DOHH2 (cell line): ENCODE measurements at regions not wholly inside any gene's neighbourhood (a gene's known extent, or its start where the extent isn't known, plus 50 kb on each side); places are given as distances from the start of the nearest gene placed in this dataset.

ENCODE experiments used
- H3F3A ChIP-seq: fragments of 200-600 bp; sonication (generic), shearing (Covaris generic); 2 replicates; pipeline ENCODE4 v1.6.0; 2016; ENCODE audit warnings: antibody characterized with exemption, mild to moderate bottlenecking; ENCODE audit not compliant: control insufficient read depth, insufficient read depth
- H3K27ac ChIP-seq: fragments of 200-600 bp; sonication (generic); 2 replicates; pipeline ENCODE4 v1.5.1; 2014; ENCODE audit warnings: low read depth, mild to moderate bottlenecking, low read length, moderate library complexity
- H3K27me3 ChIP-seq: fragments of 200-600 bp; sonication (generic); 2 replicates; pipeline ENCODE4 v1.6.1; 2014; ENCODE audit warnings: mild to moderate bottlenecking, low read length, mixed read lengths; ENCODE audit not compliant: control insufficient read depth
- H3K36me3 ChIP-seq: fragments of 200-600 bp; sonication (generic); 2 replicates; pipeline ENCODE4 v1.6.1; 2014; ENCODE audit warnings: mild to moderate bottlenecking, low read length, moderate library complexity, mixed read lengths; ENCODE audit not compliant: control insufficient read depth
- H3K4me1 ChIP-seq: fragments of 200-600 bp; sonication (generic); 2 replicates; pipeline ENCODE4 v1.6.1; 2014; ENCODE audit warnings: mild to moderate bottlenecking, low read length, mixed read lengths; ENCODE audit not compliant: control insufficient read depth
- H3K4me2 ChIP-seq: fragments of 200-600 bp; sonication (generic); 2 replicates; pipeline ENCODE4 v1.6.0; 2014; ENCODE audit warnings: mild to moderate bottlenecking, low read length, moderate library complexity
- H3K4me3 ChIP-seq: fragments of 200-600 bp; sonication (generic); 2 replicates; pipeline ENCODE4 v1.5.1; 2014; ENCODE audit warnings: mild to moderate bottlenecking, low read length, mixed read lengths
- H3K79me2 ChIP-seq: fragments of 200-600 bp; sonication (generic); 2 replicates; pipeline ENCODE4 v1.6.1; 2014; ENCODE audit warnings: mild to moderate bottlenecking, low read length, mixed read lengths; ENCODE audit not compliant: control insufficient read depth
- H3K9me2 ChIP-seq: fragments of 200-600 bp; sonication (generic); replicated peaks from 2 replicates; pipeline ENCODE4 v1.6.1; 2014; ENCODE audit warnings: mild to moderate bottlenecking, low read length, mixed read lengths; ENCODE audit not compliant: control insufficient read depth
- H3K9me3 ChIP-seq: fragments of 200-600 bp; sonication (generic); 2 replicates; pipeline ENCODE4 v1.6.1; 2014; ENCODE audit warnings: antibody characterized with exemption, low read length, mixed read lengths; ENCODE audit not compliant: control insufficient read depth, insufficient read depth
- H4K20me1 ChIP-seq: fragments of 200-600 bp; sonication (generic); 2 replicates; pipeline ENCODE4 v1.6.0; 2014; ENCODE audit warnings: low read depth, mild to moderate bottlenecking, antibody characterized with exemption, low read length, moderate library complexity; ENCODE audit not compliant: control insufficient read depth, insufficient read depth
- EZH2phosphoT487 ChIP-seq: fragments of 200-600 bp; sonication (generic); IDR thresholded peaks from 2 replicates; pipeline ENCODE4 v1.6.1; 2017; ENCODE audit warnings: borderline replicate concordance, mild to moderate bottlenecking, antibody characterized with exemption, low read length, moderate library complexity, mixed read lengths
- TF ChIP-seq, protein P1 (sequence below): fragments of 200-600 bp; sonication (generic); IDR thresholded peaks from one replicate; pipeline ENCODE4 v1.5.1; 2014; ENCODE audit warnings: antibody characterized with exemption, mild to moderate bottlenecking, low read depth, low read length; ENCODE audit not compliant: poor library complexity, severe bottlenecking

DNA sequence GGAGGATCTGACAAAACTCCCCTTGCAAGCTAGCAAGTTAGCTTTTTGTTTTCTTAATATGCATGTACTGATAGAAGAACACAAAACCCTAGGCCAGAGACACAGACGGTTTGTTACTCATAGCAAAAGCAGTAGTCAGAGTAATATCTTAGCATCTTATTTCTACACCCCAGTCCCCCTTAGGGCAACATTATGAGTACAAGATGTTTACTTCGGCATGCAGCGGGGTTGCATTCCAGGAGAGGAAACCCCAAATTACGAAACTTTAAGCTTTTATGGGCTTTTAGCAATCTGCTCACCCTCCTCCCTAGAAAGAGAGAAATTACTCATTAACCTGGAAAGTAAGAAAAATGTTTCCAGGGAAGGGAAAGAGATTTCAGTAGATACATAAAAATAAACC lies 1286.9 kb downstream of the EPHA7 start:
- Histone ChIP-seq H3K79me2 (no peaks in the 10 kb centered on the region), H3K27ac (no peak overlapping the region), H3K9me2 (no peaks in the 10 kb centered on the region; the same call in 1 of the 2 replicates), H3K36me3 (no peaks in the 10 kb centered on the region), H3K4me2 (no peak overlapping the region), H3K9me3 (no peaks in the 10 kb centered on the region), H4K20me1 (no peaks in the 10 kb centered on the region), H3K27me3 (no peaks in the 10 kb centered on the region), H3K4me1 (no peaks in the 10 kb centered on the region), H3F3A (no peaks in the 10 kb centered on the region), H3K4me3 (no peak overlapping the region)
- no peak for TF ChIP-seq EZH2phosphoT487
- TF ChIP-seq, protein P1, sequence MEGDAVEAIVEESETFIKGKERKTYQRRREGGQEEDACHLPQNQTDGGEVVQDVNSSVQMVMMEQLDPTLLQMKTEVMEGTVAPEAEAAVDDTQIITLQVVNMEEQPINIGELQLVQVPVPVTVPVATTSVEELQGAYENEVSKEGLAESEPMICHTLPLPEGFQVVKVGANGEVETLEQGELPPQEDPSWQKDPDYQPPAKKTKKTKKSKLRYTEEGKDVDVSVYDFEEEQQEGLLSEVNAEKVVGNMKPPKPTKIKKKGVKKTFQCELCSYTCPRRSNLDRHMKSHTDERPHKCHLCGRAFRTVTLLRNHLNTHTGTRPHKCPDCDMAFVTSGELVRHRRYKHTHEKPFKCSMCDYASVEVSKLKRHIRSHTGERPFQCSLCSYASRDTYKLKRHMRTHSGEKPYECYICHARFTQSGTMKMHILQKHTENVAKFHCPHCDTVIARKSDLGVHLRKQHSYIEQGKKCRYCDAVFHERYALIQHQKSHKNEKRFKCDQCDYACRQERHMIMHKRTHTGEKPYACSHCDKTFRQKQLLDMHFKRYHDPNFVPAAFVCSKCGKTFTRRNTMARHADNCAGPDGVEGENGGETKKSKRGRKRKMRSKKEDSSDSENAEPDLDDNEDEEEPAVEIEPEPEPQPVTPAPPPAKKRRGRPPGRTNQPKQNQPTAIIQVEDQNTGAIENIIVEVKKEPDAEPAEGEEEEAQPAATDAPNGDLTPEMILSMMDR = no peak

- no peak for TF ChIP-seq EZH2phosphoT487
- no peak overlapping the region for H3K4me2 ChIP-seq
- H3K4me3 ChIP-seq = no peak overlapping the region
- no peaks in the 10 kb centered on the region for H3F3A ChIP-seq
- no peaks in the 10 kb centered on the region for H3K9me3 ChIP-seq
- H4K20me1 ChIP-seq = no peaks in the 10 kb centered on the region
- H3K79me2 ChIP-seq = no peaks in the 10 kb centered on the region
- no peaks in the 10 kb centered on the region for H3K4me1 ChIP-seq
- no peaks in the 10 kb centered on the region for H3K27me3 ChIP-seq
- H3K27ac ChIP-seq = no peak overlapping the region
- no peaks in the 10 kb centered on the region for H3K36me3 ChIP-seq
- no peaks in the 10 kb centered on the region; the same call in 1 of the 2 replicates for H3K9me2 ChIP-seq
Observed at GRCh38 chr6:92130944-92131343, 1288.4 kb downstream of the EPHA7 start.

DNA sequence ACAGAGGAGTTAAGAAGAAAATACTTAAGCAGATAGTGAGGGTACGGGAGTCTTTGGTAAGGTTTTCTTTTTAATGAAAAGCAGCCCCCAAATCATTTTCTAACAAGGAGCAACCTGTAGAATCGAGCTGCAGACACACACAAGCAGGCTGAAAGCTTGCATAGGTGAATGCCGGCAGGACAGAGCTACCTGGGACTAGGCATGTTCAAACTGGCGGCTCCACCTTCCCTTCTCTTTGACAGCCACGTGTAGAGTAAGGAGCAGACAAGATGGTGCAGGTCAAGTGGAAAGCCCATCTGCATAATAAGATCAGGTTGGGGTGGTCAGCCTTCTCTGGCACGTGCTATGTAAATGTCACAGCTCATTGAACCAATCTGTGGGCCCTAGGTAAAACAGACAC lies 1292.4 kb downstream of the EPHA7 start:
- Histone ChIP-seq H3K9me2 (no peaks in the 10 kb centered on the region), H3K79me2 (no peaks in the 10 kb centered on the region), H3K4me1 (no peaks in the 10 kb centered on the region), H3K4me3 (no peak overlapping the region), H3K27ac (no peak overlapping the region), H3K4me2 (no peak overlapping the region), H3K36me3 (no peaks in the 10 kb centered on the region), H3K27me3 (no peaks in the 10 kb centered on the region), H4K20me1 (no peaks in the 10 kb centered on the region), H3K9me3 (no peaks in the 10 kb centered on the region), H3F3A (no peaks in the 10 kb centered on the region)
- TF ChIP-seq EZH2phosphoT487 = no peak
- TF ChIP-seq, protein P1 = no peak

DNA sequence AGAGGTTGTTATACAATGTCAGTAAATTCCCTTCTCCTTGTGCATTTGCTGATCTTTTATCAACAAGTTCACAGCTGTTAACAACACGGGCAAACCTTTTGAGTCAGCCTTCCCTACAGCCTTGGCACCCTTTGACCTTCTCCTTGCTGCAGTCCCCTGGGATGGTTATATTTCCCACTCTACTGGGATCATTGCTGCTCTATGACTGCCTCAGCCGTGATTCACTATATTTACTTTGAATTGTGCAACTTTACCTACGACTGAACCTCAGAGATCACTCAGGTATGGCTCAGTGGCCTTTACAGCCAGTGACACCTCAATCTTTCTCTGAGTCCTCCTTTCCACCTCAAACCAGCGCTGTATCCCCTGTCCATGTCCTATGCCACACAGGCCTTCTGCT lies 1293.3 kb downstream of the EPHA7 start:
- H3K27me3 ChIP-seq = no peaks in the 10 kb centered on the region
- H3K9me2 ChIP-seq = no peaks in the 10 kb centered on the region
- TF ChIP-seq, protein P1 = no peak
- TF ChIP-seq EZH2phosphoT487 = no peak
- H3K36me3 ChIP-seq = no peaks in the 10 kb centered on the region
- H3K4me1 ChIP-seq = no peaks in the 10 kb centered on the region
- H3K9me3 ChIP-seq = no peaks in the 10 kb centered on the region
- H4K20me1 ChIP-seq = no peaks in the 10 kb centered on the region
- no peak overlapping the region for H3K4me3 ChIP-seq
- H3K27ac ChIP-seq = no peak overlapping the region
- no peak overlapping the region for H3K4me2 ChIP-seq
- no peaks in the 10 kb centered on the region for H3K79me2 ChIP-seq
- H3F3A ChIP-seq = no peaks in the 10 kb centered on the region
